ENCODE measurements at regions not wholly inside any gene's neighbourhood (a gene's known extent, or its start where the extent isn't known, plus 50 kb on each side); places are given as distances from the start of the nearest gene placed in this dataset.

GRCh38 chr4:62917649-62918048 is 1491.6 kb downstream of the TECRL start:
- no peaks in the 10 kb centered on the region for H3K27me3 Mint-ChIP-seq (ENCODE audit: insufficient read depth)
- no peak for TF ChIP-seq CTCF (conservative IDR thresholded peaks at IDR 0.05)
- 60 to 77% methylated on average over 1 of the region's 2 CpGs for WGBS, 2 experiments (ENCODE audit: insufficient coverage in 1 of 2, insufficient read length in 1 of 2)
- DNase-seq = no peak
- Histone ChIP-seq H3K36me3 (ENCODE audit: control insufficient read depth, insufficient read depth, low read length) (no peaks in the 10 kb centered on the region), H3K4me1 (ENCODE audit: control insufficient read depth, insufficient read depth, low read length) (no peaks in the 10 kb centered on the region), H3K4me3 (ENCODE audit: low read length) (no peak overlapping the region), H3K27ac (ENCODE audit: low read depth, low read length) (no peak overlapping the region), H3K9me3 (ENCODE audit: control insufficient read depth, low read length) (no peaks in the 10 kb centered on the region), H3K9ac (ENCODE audit: extremely low read depth, low read length, poor library complexity, severe bottlenecking) (no peak overlapping the region), H3K27me3 (ENCODE audit: control insufficient read depth, insufficient read depth, low read length, poor library complexity, severe bottlenecking) (no peaks in the 10 kb centered on the region)
- no peaks in the 10 kb centered on the region for H3K9me3 Mint-ChIP-seq
- H3K4me3 Mint-ChIP-seq = no peak overlapping the region
- no peaks in the 10 kb centered on the region for H3K4me1 Mint-ChIP-seq
- H3K27ac Mint-ChIP-seq = no peak overlapping the region
- H3K36me3 Mint-ChIP-seq (ENCODE audit: low read depth) = no peaks in the 10 kb centered on the region

- DNase-seq = no peak
- Histone ChIP-seq H3K9ac (ENCODE audit: extremely low read depth, low read length, poor library complexity, severe bottlenecking) (no peak overlapping the region), H3K4me1 (ENCODE audit: control insufficient read depth, insufficient read depth, low read length) (no peaks in the 10 kb centered on the region), H3K27me3 (ENCODE audit: control insufficient read depth, insufficient read depth, low read length, poor library complexity, severe bottlenecking) (no peaks in the 10 kb centered on the region), H3K4me3 (ENCODE audit: low read length) (no peak overlapping the region), H3K36me3 (ENCODE audit: control insufficient read depth, insufficient read depth, low read length) (no peaks in the 10 kb centered on the region), H3K9me3 (ENCODE audit: control insufficient read depth, low read length) (no peaks in the 10 kb centered on the region), H3K27ac (ENCODE audit: low read depth, low read length) (no peak overlapping the region)
- no peaks in the 10 kb centered on the region for H3K4me1 Mint-ChIP-seq
- 84% methylated on average over 3 of the region's 4 CpGs; no CpG with 5 or more reads in 1 of the 2 experiments for WGBS, 2 experiments (ENCODE audit: insufficient coverage in 1 of 2, insufficient read length in 1 of 2)
- no peaks in the 10 kb centered on the region for H3K27me3 Mint-ChIP-seq (ENCODE audit: insufficient read depth)
- TF ChIP-seq CTCF (conservative IDR thresholded peaks at IDR 0.05) = no peak
- H3K9me3 Mint-ChIP-seq = no peaks in the 10 kb centered on the region
- H3K36me3 Mint-ChIP-seq (ENCODE audit: low read depth) = no peaks in the 10 kb centered on the region
- H3K4me3 Mint-ChIP-seq = no peak overlapping the region
- no peak overlapping the region for H3K27ac Mint-ChIP-seq
Observed at GRCh38 chr4:62914758-62915157, 1494.5 kb downstream of the TECRL start.

- Histone ChIP-seq H3K27ac (ENCODE audit: low read depth, low read length) (no peak overlapping the region), H3K4me1 (ENCODE audit: control insufficient read depth, insufficient read depth, low read length) (no peaks in the 10 kb centered on the region), H3K36me3 (ENCODE audit: control insufficient read depth, insufficient read depth, low read length) (no peaks in the 10 kb centered on the region), H3K27me3 (ENCODE audit: control insufficient read depth, insufficient read depth, low read length, poor library complexity, severe bottlenecking) (no peaks in the 10 kb centered on the region), H3K9me3 (ENCODE audit: control insufficient read depth, low read length) (no peaks in the 10 kb centered on the region), H3K9ac (ENCODE audit: extremely low read depth, low read length, poor library complexity, severe bottlenecking) (no peak overlapping the region), H3K4me3 (ENCODE audit: low read length) (no peak overlapping the region)
- no peaks in the 10 kb centered on the region for H3K36me3 Mint-ChIP-seq (ENCODE audit: low read depth)
- DNase-seq = no peak
- H3K4me3 Mint-ChIP-seq = no peak overlapping the region
- H3K4me1 Mint-ChIP-seq = no peaks in the 10 kb centered on the region
- no peaks in the 10 kb centered on the region for H3K27me3 Mint-ChIP-seq (ENCODE audit: insufficient read depth)
- no CpG with 5 or more reads among the region's 1 CpG for WGBS, 2 experiments (ENCODE audit: insufficient coverage in 1 of 2, insufficient read length in 1 of 2)
- H3K27ac Mint-ChIP-seq = no peak overlapping the region
- H3K9me3 Mint-ChIP-seq = no peaks in the 10 kb centered on the region
- no peak for TF ChIP-seq CTCF (conservative IDR thresholded peaks at IDR 0.05)
Observed at GRCh38 chr4:62913065-62913464, 1496.2 kb downstream of the TECRL start.
